Esophagus muscularis mucosa (tissue), 3 donors: ENCODE measurements at regions not wholly inside any gene's neighbourhood (a gene's known extent, or its start where the extent isn't known, plus 50 kb on each side); places are given as distances from the start of the nearest gene placed in this dataset.

Experiments
- CTCF ChIP-seq, 3 experiments: fragments of 200-600 bp in 2 of 3; fragments of 450-650 bp in 1 of 3; sonication (generic) in 2 of 3; IDR thresholded peaks; one replicate each; pipeline ENCODE4 v1.5.1; 2017 to 2019; ENCODE audit warnings: antibody characterized with exemption in 3 of 3, mild to moderate bottlenecking in 2 of 3, moderate library complexity in 1 of 3
- POLR2A ChIP-seq: fragments of 450-650 bp; IDR thresholded peaks from one replicate; pipeline ENCODE4 v1.6.1; 2017; ENCODE audit warnings: antibody characterized with exemption, moderate library complexity, mild to moderate bottlenecking, low read depth
- POLR2AphosphoS5 ChIP-seq, 2 donors: sonication (generic); formaldehyde crosslinking; IDR thresholded peaks; one replicate each; pipeline ENCODE4 v1.6.1; 2017; ENCODE audit warnings: antibody characterized with exemption in 2 of 2

DNA sequence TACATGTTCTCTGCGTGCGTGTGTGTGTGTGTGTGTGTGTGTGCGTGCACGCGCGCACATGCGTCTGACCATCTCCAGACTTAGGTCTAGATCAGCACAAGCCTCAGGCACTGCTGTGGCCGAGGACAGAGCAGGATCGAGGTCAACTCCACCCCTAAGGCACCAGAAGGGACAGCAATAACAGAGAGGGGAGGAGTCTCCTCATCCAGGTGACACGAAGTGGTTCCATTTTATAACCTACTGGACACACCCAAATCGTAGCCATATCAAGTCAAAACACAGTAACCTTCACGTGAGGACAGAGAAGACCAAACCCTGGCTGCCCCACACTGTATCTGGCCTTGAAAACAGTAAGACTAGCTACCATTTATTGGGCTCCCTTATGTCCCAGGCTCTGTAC lies 224.1 kb downstream of the FGFR2 start:
- TF ChIP-seq CTCF (IDR thresholded peaks at IDR 0.05) (no peak), POLR2AphosphoS5 (IDR thresholded peaks at IDR 0.05) (no peak), POLR2A (no peak)
